Effector CD8-positive, alpha-beta T cell (primary cell): ENCODE measurements at regions not wholly inside any gene's neighbourhood (a gene's known extent, or its start where the extent isn't known, plus 50 kb on each side); places are given as distances from the start of the nearest gene placed in this dataset.
"Not testable (repeated sequence)": the region's sequence is repeated elsewhere in the genome, so short reads cannot be mapped to it uniquely, and the experiment has no call there.

Experiments used
- DNase-seq: peaks from one replicate; lab custom pipeline; 2025; lab: John Stamatoyannopoulos, UW

DNA sequence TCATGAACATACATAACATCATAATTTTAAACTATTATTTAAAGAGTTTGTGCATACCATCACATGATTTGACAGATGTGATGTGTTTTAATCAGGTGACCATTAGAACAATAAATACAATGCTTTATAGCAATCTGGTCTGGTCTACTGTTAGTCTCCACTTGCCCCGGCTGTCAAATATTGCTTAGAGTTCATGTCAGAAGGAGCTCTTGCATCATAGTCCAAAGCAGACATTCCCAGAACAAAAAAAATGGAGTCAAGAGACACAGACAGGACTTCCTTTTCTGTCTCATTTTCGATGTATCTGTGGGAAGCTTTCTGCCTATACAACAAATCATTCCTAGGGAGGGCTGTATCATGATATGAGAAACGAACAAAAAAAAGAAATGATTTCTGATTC is 979.2 kb upstream of the WWC1 start:
- DNase-seq = no peak

DNA sequence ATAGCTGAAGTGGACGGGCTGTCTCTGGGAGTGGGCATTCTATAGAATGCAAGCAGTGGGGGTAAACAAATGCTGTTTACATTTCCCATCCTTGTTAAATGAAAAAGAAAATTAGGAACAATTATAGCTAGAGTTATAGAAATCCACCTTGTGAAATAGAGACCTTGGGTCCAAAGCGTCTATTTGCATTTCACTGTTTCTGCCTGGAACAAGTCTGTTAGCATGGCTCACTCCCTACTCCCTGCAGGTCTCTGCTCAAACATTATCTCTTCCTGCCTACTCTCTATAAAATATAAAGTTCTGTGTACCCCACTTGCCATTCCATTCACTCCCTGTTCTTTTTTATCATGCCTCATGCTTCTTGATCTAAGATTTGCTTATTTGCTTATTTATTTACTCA is 975.7 kb upstream of the WWC1 start:
- no peak for DNase-seq

DNA sequence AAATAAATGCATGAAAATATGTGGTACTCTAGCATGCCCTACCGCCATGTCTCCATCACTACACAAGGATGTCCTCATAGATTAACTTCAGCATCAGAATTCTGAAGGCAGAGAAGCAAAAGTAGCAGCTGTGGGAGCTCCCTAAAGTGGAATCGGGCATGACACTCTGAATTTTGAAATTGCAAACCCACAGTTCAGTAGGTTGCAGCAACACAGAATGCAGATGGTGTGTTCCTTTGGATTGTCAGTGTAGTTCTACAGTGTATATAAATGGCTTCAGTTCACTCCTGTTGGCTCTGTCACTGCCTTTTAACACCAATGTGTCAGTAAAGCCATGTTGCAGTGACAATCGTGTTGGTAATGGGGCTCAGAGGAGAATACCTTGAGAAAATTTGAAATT is 973.6 kb upstream of the WWC1 start:
- DNase-seq = no peak

DNA sequence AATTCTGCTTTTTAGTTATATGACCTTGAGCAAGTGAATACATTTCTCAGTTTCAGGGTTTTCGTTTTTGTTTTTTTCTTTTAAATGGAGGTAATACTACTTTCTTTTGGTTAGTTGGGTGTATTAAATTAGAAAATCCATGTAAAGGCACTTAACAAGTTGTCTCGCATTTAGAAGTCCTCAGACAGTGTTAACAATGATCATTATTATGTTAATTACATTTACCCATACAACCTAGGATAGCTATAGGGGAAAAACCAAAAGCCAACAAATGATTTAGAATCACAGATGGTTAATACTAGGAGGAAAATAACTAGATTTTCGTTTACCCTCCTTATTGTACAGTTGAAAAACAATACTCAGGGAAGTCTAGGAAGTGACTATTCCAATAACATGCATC is 972.2 kb upstream of the WWC1 start:
- DNase-seq = no peak

DNA sequence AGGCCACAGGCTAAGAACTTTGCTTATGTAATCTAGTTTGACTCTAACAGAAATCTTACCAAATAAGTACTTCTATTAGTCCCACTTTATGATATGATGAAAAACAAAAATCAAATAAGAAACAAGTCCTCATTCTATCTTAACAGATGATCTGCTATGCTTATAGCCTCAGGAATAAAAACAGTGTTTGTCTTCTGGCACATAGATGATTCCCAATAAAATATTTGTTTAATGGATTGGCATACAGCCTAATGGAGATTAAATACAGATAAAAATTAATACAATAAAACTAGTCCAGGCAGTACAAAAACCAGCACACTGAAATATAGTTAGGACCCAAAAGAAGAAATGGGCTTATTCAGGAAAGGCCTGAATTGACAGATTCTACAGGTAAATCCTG is 971.4 kb upstream of the WWC1 start:
- DNase-seq = no peak

DNA sequence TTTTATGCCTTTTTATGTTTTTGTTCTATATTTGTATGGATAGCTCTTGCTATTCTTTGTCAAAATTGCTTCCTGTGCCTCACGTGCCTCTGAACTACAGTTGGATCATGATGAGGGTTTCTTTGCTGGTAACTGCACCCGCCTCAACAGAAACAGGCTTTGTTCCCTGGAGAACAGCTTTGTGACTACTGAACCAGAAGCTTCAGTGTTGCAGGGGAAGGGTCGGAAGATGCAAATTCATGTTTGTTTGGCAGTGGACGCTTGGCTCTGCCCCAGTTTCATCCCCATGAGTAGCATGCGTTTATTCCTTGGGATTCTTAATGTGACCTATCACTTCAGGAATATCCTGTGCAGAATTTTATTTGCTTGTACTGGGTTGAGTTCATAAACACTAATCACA is 959.1 kb upstream of the WWC1 start:
- DNase-seq = no peak

DNA sequence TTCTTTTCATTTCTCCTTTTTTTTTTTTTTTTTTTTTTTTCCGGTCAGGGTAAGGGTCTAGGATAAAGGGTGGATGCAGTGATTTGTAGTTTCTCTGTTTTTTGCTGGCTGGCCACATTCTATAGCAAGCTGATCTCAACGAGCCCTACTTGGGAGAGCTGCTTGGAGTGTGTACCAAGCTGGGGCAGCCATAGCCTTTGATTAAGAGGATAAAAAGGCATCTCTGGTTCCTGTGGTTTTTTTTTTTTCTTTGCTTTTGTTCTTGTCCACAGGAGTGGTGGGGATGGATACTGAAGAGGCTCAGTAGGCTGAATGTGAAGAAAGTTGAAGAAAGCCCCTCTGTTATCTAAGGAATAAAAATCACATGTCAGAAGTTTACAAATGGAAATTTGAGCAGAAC is 955.3 kb upstream of the WWC1 start:
- DNase-seq = no peak

DNA sequence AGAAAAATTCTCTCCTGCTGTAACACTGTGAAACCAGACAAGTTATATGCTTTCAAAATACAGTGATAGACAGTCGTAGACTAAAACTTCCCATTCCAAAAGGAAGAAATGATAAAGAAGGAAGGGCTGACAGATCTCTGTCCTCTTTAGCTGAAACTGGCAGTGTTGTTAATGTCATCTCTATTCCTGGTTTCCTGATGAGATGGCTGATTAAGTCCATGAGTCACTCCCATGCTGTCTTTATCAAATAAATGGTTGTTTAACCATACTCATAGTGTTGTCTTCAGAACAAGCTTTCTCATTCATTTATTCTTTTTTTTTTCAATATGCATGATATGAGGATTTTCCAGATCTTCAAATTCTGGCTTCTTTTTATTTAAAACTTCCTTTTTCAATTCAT is 952.2 kb upstream of the WWC1 start:
- no peak for DNase-seq

DNA sequence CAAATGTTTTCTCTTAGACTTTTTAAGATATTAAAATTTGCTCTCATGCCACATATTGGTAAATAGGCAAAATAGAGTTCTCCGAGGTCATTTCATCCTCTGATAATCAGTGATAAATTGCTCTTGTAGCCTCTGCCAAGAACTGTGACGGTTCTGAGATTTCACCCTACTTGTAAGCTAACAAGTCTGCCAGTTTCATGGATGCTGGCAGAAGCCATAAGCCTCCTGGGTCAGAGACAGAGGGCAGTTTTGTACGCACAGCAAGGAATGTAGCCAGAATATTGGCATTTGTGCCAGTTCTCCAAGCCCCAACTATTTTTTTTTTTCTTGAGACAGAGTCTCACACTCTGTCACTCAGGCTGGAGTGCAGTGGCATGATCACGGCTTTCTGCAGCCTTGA is 945.0 kb upstream of the WWC1 start:
- DNase-seq = no peak

DNA sequence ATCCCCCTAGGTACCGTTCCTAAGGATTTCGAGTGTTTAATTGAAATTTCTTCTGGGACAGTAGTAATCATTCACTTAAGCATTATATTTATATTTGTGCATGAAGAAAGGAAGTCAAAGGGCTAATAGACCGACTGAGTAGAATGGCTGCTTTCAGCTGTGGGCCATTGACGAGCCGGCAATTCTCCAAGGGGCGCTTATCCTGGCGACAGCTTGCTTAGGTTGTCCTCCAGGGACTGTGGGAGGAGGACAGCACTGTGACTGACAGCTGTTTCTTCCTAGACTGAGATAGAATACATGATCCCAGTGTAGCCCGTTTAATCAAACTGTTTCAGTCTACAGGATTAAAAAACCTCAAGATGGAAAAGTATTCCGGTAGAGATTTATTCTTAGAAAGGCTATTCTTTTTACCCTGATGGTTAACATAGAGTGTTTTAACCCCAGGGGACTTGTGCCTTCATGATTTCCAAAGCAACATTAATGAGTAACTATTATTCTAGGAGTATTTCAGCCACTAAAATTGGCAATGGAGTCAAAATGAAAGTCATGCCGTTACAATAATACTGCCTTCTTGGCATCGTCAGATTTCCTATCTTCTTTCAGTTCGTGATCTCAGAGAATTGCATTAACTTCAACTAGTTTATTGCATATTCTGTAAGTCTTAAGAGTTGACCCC is 943.1 kb upstream of the WWC1 start:
- DNase-seq = no peak

DNA sequence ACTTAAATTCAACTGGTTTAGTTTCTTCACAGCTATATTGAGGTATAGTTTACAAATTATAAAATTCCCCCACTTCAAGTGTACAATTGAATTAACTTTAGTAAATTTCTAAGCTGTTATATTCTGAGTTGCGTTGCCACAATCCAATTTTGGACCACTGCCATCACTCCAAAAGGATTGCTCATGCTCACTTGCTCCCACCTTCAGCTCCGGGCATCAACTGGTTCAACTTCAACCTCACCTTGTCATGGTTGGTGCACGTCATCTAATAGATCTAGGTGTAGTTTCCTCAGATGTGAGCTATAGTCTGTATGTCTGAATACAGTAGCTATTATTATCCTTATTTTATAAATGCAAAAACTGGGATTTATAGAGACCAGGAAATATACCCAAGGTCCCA is 942.5 kb upstream of the WWC1 start:
- DNase-seq = no peak

DNA sequence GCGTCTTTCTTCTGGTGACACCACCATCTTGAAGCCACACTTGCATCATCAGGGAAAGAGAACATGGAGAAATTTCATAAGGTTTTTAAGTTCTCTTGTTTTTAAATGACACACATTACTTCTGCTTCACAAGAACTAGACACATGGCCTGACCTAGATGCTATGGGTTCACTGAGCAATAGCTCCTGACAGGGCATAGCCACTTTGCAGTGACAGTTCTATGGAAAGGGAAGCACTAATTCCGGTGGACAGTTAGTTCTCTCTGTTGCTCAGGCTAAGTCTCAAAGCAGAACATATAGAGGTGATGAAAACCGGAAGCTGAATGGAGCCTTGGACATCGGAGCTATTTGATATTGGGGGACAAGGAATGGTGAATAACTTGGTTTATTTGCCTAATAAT is 940.1 kb upstream of the WWC1 start:
- no peak for DNase-seq

DNA sequence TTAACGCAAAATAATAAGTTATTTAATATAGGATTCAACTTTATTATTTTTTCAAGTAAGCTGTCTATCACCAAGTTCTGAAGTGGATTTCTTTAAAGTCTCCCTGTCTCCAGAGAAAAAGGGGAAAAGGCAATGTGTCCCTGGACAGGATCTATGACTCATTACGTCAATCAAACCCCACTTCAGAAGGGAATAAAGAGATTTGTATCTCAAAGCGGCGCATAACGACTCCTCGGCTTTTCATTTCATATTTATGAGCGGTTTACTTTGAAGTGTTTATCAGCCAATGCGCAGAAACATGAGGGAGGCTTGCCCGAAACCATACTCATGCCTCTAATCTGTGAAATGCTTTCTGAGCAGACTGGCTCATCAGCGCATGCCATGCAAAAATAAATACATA is 938.6 kb upstream of the WWC1 start:
- DNase-seq = no peak

DNA sequence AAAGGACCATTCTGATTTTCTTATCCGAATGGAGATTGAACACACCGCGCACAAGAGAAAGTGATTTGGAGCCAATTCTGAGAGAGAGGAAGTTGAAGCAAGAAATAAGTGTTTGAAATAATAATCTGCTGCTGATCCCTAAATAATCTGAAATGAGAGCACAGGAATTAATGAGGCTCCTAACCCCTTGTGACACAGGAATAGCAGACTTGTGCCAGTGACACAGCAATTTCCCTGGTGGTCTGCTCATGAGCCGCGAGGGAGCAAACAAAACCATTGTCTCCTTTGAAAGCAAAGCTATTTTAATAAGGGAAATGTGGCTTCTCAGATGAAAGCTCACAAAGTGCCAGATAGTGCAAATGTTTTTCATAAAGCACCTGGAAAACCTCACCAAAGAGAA is 936.1 kb upstream of the WWC1 start:
- DNase-seq = no peak

DNA sequence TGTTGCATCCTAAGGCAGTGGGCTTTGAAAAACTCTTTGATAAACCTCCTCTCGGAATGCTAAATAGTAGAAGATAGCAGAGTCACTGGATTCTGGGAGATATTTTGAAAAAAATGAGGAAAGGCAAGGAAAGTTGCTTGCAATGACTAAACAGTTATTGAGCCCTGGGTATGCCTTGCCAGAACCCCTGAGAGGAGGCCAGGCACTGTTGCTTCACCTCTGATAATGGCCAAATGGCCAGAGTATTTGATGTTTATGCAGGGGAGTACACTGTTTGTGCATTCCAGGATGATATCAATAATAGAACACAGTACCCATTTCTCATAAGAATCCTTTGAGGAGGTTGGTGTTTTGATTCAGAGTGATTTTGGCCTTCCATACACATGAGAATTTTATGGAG is 935.1 kb upstream of the WWC1 start:
- no peak for DNase-seq

DNA sequence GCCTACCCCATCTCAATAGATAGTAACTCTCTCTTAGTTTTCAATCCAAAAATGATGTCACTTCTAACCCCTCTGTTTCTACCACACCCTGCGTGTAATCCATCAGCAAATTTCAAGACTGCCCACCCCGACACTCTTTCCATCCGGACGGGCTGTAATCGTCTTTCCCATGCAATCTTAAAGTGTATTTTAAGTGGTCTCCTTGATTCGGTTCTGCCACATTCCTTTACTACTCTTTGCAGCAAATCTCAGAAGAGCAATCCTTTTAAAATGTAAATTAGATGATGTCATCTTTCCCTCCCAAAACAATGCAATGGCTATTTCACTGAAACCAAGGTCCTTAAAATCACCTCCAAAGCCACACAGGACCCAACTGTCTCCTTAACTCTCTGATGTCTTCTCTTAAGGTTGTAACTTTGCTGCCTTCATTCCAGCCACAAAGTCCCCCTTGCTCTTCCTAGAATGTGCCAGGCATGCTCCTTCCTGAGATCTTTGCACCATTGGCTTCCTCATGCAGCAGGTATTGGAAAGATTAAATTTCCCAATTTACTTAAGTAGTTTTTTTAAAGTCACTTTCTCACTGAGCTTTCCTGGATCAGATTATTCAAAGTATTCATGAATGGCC is 932.5 kb upstream of the WWC1 start:
- no peak for DNase-seq

DNA sequence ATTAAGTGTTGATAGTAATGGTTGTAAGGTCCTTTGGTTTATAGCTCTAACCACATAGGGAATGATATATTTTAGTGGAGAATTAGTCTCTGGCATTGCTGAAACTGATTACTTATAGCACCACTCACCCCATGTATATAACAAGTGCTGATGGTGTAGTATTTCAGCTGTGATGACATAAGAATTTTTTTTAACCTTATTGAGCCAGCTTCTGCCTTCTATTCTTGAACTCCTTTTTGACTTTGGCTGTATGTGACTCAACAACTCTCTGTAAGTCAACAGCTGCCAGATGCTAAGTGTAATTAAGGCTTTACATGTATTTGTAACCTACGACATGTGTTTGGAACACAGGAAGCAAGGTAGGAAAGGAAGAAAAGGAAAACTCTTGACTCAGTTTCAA is 929.6 kb upstream of the WWC1 start:
- no peak for DNase-seq

DNA sequence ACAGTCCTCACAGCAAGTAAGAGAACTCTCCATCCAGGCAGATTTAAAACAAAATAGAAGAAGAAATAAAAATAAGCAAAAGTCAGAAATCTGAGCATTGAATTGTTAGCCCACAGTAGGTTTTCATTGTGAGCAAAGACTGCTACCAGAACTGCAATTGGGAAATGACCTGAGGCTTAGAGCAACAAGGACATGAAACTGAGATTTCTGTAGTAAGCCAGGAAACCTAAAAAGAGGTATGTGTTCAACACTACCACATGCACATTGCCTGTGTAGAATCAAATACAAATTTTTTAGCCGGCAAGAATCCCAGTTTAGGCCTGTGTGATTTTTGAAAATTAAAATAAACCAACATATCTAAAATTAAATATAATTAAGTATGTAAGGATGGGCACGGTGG is 928.4 kb upstream of the WWC1 start:
- no peak for DNase-seq

DNA sequence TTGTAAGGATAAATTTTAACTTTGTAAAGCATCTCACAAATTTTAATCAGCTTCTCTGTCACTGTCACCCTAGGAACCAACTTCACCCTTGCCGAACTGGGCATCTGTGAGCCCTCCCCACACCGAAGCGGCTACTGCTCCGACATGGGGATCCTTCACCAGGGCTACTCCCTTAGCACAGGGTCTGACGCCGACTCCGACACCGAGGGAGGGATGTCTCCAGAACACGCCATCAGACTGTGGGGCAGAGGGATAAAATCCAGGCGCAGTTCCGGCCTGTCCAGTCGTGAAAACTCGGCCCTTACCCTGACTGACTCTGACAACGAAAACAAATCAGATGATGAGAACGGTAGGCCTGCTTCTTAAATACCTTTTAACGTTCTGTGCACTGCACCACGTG is 916.3 kb upstream of the WWC1 start:
- no peak for DNase-seq

DNA sequence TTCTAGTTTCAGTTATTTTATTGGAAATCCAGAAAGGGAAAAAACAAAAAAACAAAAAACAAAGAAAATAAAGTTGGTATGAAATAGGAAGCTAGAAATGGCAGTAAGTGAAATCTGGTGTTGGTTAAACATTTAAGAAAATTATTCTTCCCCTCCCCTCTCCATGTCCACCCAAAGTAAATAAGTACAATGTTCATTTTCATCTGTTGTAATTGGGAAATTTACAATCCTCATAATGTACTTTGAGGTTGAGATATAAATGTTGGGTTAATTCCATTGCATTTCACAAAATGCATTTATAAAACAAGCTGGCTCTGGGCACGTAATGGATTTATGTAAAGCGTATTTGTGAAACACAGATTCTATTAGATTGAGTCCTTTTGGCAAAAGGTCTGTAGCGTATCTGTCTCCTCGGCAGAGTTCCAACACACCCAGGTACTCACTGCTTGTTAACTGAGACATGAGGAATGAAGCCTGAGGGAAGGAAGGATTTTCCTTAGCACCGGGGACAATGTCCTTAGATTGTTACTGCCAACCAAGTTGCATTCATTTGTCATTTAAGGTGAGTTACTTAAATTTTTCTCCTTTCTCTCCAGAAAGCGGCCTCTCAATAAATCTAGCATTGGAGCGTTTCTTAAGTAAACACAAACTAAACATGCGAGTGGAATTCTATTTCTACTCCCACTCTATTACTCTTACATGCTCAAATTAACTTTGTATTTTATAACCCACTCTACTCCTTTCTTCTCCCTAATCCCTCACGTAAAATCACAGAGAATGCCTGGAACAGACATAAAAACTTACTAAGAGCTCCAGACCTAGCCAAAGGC is 912.3 kb upstream of the WWC1 start:
- DNase-seq = no peak

DNA sequence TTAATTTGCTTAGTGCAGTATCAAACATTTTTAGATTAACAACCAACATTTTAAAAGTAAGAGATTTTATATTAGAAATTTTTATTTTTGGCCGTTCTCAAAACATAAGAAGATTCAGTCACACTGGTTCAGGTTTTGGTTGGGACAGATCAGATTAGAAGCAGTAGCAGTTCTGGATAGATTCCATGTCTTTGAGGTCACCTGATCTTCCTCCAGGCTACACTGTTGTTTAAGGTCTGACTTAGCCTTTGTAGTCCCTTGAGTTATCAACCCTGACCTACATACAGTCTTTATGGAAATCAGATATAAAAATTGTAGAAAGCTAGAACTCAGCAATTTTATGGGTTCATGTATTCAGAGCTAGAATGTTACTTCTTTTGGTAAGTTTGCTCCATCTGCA is 910.0 kb upstream of the WWC1 start:
- no peak for DNase-seq

DNA sequence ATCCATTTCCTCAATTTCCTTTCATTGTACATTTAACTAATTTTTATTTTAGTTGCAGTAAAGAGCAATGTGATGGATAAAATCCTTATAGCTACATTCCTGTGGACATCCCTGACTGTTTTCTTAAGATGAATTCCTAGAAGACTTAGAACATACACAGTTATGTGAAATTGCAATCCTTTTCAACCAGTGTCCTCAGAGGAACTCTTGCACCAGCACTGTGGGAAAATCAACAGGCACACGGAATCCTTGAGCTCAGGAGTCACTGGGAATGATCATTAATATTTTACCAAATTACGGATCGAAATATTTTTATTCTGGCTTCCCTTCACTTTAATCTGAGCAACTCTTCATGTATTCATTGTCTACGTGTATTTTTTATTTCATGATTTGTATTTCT is 901.9 kb upstream of the WWC1 start:
- DNase-seq = no peak

DNA sequence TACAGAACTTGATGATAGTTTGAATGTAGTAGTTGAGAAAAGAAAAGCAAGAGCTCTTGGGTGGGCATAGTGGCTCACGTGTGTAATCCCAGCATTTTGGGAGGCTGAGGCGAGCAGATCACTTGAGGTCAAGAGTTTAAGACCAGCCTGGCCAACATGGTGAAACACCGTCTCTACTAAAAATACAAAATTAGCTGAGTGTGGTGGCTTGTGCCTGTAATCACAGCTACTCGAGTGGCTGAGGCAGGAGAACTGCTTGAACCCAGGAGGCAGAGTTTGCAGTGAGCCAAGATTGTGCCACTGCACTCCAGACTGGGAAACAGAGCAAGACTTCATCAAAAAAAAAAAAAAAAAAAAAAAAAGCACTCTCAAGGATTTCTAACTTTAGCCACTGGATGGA is 900.2 kb upstream of the WWC1 start:
- not testable (repeated sequence) for DNase-seq
